ENCODE measurements at regions not wholly inside any gene's neighbourhood (a gene's known extent, or its start where the extent isn't known, plus 50 kb on each side); places are given as distances from the start of the nearest gene placed in this dataset.

GRCh38 chr5:8861764-8862163, 684.1 kb downstream of the SEMA5A start:
- DNase-seq = no peak

DNA sequence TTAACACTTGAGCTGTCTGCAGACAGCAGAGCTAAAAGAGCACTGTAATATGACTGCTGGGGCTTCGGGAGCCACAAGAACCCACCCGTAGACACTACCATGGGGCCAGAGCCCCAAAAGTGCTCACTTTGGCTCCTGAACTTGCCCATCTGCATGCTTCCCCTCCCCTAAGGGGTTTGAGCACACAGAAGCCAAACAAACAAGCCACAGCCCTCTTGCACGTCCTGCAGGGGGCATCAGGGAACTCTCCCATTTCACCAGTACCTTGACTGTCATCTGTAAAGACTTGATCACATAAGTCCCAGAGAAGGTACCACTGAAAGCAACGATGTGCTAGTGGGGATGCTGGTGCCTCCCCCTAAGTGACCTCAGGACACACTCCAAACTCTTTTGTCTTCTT, 681.8 kb downstream of the SEMA5A start:
- no peak for DNase-seq

GRCh38 chr5:8865266-8865665, 680.6 kb downstream of the SEMA5A start:
- no peak for DNase-seq

GRCh38 chr5:8865686-8866374, 680.0 kb downstream of the SEMA5A start:
- no peak for DNase-seq

- no peak for DNase-seq
These were observed 677.6 kb downstream of the SEMA5A start for GRCh38 chr5:8868283-8868682.

DNA sequence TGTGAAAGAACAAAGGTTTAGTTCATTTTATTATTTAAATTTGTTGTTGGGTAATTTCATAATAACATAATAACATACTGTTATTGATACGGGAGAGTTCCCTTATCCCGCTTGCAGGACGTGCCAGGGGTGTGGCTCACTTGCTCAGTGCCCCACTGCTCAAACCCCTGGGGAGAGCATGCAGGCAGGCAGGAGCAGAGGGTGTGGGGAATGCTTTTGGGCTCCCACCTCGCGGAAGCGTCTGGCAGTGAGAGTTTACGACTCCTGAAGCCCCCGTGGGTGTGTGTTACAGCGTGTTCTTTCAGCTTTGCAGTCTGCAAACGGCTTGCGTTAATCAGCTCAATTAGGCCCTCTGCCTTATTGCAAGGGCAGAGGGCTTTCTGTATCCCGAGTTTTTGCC, 675.9 kb downstream of the SEMA5A start:
- DNase-seq = no peak

DNA sequence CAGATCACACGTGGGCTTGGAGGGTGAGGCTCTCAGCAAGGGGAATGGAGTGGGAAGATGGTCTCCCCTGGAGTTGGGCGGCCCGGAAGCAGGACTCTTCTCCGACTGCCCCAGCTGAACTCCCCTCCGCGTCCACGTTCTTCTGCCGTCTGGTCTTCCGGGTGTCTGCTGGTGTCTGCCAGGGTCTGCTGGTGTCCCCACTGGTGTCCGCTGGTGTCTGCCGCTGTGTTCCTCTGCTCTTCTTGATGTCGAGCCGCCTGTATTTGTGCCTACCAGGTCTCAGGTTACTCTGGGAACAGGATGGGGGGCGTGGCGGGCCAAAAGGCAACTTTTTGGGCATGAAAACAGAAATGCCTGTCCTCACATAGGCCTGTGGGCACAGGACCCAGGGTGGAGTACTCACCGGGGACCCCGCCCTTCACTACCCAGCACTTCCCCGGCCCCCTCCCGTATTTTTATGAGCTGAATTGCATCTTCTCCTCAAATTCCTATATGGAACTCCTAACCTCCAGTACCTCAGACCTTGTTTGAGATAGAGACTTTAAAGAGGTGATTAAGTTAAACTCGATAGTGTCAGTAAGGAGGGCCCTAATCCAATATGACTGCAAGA, 675.4 kb downstream of the SEMA5A start:
- DNase-seq = no peak

DNA sequence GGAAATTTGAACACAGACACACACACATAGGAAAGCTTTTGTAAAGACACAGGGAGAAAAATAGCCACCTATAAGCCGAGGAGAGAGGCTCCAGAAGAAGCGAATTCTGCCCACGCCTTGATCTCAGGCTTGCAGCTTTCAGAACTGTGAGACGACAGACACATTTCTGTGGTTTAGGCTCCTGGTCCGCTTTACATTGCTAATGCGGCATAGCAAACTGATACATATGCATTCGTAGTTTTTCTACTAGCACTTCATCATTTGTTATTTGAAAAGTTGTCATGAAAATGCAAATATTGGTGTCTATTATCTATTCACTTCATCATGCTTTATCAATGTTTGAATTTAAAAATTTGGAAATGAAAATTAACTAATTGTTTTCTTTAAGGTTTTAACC, 674.9 kb downstream of the SEMA5A start:
- no peak for DNase-seq

- no peak for DNase-seq
These were observed 674.4 kb downstream of the SEMA5A start for GRCh38 chr5:8871446-8871845.

DNA sequence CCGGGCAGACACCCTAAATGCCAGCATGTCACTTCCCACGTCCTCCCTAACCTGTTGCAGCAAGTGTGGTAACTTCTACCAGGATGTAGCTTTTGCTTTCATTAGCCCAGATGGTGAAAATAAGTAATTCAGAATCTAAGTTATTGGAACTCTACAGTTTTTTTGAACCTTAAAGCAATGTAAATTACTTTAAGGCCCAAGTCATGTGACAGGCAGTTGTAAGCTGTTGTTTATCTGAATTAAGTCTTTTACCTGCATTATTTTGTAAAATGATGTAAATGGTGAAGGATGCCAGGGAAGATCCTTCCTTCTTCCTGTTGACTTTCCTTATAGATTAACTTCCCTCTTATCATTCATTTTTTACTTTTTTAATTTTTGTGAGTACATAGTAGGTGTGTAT, 670.2 kb downstream of the SEMA5A start:
- DNase-seq = no peak

GRCh38 chr5:8879248-8879647, 666.6 kb downstream of the SEMA5A start:
- DNase-seq = no peak

GRCh38 chr5:8884029-8884428, 661.8 kb downstream of the SEMA5A start:
- no peak for DNase-seq

- DNase-seq = no peak
These were observed 652.9 kb downstream of the SEMA5A start for GRCh38 chr5:8892926-8893325.

DNA sequence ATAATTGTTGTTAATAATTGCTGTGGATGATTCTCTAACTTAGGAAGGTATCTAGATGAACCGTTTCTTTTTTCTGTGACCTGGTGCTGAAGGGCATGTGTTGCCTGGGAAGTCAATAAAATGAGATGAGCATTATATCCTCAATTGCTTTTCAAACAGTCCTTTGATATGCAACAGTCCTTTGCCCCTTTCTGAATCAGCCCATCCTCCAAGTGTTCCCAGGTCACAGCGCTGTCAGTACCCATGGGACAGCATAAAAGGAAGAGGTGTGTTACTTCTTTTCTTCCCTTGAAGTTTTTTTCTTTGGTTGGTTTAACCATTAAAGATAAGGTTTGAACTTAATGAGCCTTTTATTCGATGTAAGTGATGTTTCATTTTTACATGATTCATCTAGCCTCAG, 651.8 kb downstream of the SEMA5A start:
- DNase-seq = no peak

DNA sequence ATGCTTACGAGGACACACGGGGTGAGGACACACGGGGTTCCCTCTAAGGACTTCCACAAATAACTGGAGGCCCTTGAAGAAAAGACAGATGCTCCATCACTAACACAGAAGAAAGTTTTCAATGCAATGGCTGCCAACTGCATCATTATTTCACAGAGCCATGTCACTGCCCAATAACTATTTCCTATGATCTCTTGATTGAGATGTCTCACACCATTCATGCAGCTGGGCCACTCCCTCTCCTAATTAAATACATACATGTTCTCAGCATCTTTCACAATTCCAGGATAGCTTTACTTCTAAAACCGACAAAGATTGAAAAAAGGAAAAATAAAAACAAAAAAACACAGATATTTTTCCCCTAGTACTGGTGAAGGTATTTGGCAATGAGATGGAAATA, 650.8 kb downstream of the SEMA5A start:
- DNase-seq = no peak

- DNase-seq = no peak
These were observed 650.3 kb downstream of the SEMA5A start for GRCh38 chr5:8895599-8895998.

GRCh38 chr5:8897316-8897715, 648.6 kb downstream of the SEMA5A start:
- no peak for DNase-seq

DNA sequence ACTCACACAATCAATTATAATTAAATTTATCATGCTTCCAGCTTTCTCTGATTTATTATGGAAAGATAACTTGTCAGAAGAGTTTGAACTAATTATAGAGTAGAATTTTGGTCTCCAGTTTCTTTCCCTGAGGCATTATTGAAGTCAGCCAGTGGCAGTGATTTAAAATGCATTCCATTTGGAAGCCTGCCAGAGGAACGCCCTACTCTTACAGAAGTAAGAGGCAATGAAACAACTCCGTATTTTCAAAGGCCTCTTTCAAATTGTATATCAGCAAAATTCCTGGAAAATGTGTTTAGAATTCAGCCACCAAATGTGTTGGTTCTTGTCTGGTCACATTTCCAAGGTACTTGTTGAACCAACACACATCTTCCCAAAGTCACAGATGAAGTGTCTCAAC, 640.9 kb downstream of the SEMA5A start:
- peak; percentile 51 for DNase-seq

DNA sequence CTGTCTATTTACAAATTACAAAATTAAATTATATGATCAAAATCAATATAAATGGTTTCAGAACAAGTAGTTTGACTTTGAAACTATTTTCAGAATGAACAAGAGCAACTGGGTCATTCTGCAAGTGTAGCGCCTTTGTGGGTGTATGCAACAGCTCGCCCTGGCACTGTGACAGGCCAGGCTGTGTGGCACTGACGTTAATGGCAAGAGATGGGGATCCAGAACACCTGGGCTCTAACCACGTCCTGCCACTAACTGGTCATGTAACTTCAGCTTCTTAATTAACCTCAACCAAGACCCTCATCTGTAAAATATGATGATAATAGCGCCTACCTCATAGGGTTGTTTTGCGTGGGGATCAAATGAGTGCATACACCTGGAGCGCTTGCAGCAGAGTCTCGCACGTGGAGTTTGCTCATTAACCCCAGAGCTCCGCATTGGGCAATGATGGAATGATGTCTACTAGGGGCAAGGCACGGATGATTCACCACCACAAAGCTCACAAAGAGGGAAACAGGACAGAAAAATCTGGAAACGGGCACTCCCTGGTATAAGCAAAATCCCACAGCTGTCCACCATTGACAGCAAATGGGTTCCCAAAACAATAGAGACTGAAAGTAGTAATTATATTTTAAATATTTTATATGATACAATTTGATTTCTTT, 639.4 kb downstream of the SEMA5A start:
- no peak for DNase-seq

DNA sequence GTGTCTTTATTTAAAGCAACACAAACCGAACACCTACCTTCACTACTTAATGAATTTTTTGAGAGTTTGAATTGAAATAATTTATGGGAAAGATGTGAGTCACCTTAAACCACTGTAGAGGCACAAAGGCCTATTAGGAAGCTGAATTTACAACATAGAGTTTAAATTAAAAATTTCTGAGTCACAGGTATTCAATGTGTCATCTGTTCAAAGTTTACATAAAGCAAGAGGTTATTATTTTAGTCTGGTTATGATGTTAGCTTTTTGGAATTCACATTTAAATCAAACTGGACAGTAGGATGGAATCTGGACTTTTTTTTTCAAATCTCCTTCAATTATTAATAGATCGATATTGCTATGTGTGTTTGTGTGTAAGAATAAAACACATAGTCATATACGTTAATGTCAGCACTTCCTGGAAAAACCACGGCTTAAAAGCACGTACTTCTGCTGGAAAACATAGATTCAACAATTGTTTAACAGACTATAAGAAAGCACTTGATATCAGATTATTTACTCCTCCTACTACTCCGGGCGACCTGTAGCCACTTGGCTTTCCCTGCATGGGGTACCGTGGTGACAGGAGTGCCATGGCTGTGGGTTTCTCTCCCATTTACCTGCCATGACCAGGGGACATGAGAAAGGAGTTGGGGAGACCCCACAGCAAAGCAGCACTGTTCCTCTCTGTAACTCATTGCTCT, 638.6 kb downstream of the SEMA5A start:
- DNase-seq = no peak

GRCh38 chr5:8908055-8908683, 637.7 kb downstream of the SEMA5A start:
- DNase-seq = no peak

DNA sequence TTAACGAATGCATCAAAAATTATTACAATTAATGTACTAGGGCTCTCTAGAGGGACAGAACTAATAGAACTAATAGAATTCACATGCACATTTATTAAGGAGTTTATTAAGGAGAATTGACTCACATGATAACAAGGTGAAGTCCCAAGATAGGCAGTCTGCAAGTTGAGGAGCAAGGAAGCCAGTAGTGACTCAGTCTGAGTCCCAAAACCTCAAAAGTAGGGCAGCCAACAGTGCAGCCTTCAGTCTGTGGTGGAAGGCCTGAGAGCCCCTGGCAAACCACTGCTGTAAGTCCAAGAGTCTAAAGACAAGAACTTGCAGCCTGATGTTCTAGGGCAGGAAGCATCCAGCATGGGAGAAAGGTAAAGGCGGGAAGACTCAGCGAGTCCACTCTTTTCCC, 633.8 kb downstream of the SEMA5A start:
- no peak for DNase-seq

DNA sequence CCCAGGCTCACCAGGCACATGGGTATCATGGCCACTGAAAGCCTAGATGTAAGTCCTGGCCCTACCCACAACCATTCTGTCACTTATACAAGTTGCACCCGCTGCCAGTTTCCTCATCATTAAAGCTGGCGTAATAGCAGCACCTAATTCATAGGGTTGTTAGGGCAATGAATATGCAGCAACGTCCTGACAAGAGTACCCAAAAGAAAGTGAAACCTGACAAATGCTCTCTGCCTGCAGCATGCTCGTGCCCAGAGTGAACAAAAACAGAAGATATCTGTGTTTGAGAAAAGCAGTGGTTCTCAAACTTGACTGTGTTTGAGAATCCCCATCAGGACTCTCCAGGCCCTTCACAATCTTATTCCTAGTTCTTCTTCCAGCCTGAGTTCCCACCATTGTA, 632.4 kb downstream of the SEMA5A start:
- DNase-seq = no peak
